ENCODE measurements at regions not wholly inside any gene's neighbourhood (a gene's known extent, or its start where the extent isn't known, plus 50 kb on each side); places are given as distances from the start of the nearest gene placed in this dataset.

- no peak for DNase-seq (ENCODE audit: low read depth)
- TF ChIP-seq CTCF (IDR thresholded peaks at IDR 0.05; ENCODE audit: insufficient read depth, low read length, poor library complexity, severe bottlenecking), result no peak
- no peak overlapping the region for H3K4me3 ChIP-seq (ENCODE audit: low read depth, low read length)
- H3K36me3 ChIP-seq (ENCODE audit: control insufficient read depth, insufficient read depth, low read length), result no peaks in the 10 kb centered on the region
- H3K27me3 ChIP-seq (ENCODE audit: control insufficient read depth, insufficient read depth, low read length), result no peaks in the 10 kb centered on the region
Observed at GRCh38 chr16:17605784-17606183, 135.0 kb upstream of the XYLT1 start.

- Histone ChIP-seq H3K4me3 (ENCODE audit: low read depth, low read length) (no peak overlapping the region), H3K27me3 (ENCODE audit: control insufficient read depth, insufficient read depth, low read length) (no peaks in the 10 kb centered on the region), H3K36me3 (ENCODE audit: control insufficient read depth, insufficient read depth, low read length) (no peaks in the 10 kb centered on the region)
- TF ChIP-seq CTCF (IDR thresholded peaks at IDR 0.05; ENCODE audit: insufficient read depth, low read length, poor library complexity, severe bottlenecking), result no peak
- no peak for DNase-seq (ENCODE audit: low read depth)
Observed at GRCh38 chr16:17603626-17604025, 132.9 kb upstream of the XYLT1 start.

- Histone ChIP-seq H3K36me3 (ENCODE audit: control insufficient read depth, insufficient read depth, low read length) (no peaks in the 10 kb centered on the region), H3K4me3 (ENCODE audit: low read depth, low read length) (no peak overlapping the region), H3K27me3 (ENCODE audit: control insufficient read depth, insufficient read depth, low read length) (no peaks in the 10 kb centered on the region)
- no peak for DNase-seq (ENCODE audit: low read depth)
- no peak for TF ChIP-seq CTCF (IDR thresholded peaks at IDR 0.05; ENCODE audit: insufficient read depth, low read length, poor library complexity, severe bottlenecking)
Observed at GRCh38 chr16:17602678-17603077, 131.9 kb upstream of the XYLT1 start.

GRCh38 chr16:17598968-17599367 lies 128.2 kb upstream of the XYLT1 start:
- Histone ChIP-seq H3K4me3 (ENCODE audit: low read depth, low read length) (no peak overlapping the region), H3K36me3 (ENCODE audit: control insufficient read depth, insufficient read depth, low read length) (no peaks in the 10 kb centered on the region), H3K27me3 (ENCODE audit: control insufficient read depth, insufficient read depth, low read length) (no peaks in the 10 kb centered on the region)
- no peak for TF ChIP-seq CTCF (IDR thresholded peaks at IDR 0.05; ENCODE audit: insufficient read depth, low read length, poor library complexity, severe bottlenecking)
- DNase-seq (ENCODE audit: low read depth), result no peak

GRCh38 chr16:17591655-17592405 lies 121.1 kb upstream of the XYLT1 start:
- Histone ChIP-seq H3K36me3 (ENCODE audit: control insufficient read depth, insufficient read depth, low read length) (no peaks in the 10 kb centered on the region), H3K27me3 (ENCODE audit: control insufficient read depth, insufficient read depth, low read length) (no peaks in the 10 kb centered on the region), H3K4me3 (ENCODE audit: low read depth, low read length) (no peak overlapping the region)
- no peak for TF ChIP-seq CTCF (IDR thresholded peaks at IDR 0.05; ENCODE audit: insufficient read depth, low read length, poor library complexity, severe bottlenecking)
- no peak for DNase-seq (ENCODE audit: low read depth)
